Omental fat pad (tissue), 3 donors: ENCODE measurements at regions not wholly inside any gene's neighbourhood (a gene's known extent, or its start where the extent isn't known, plus 50 kb on each side); places are given as distances from the start of the nearest gene placed in this dataset.

Source experiments
- ATAC-seq: fragments of 150-250 bp; one replicate; pipeline ENCODE4 v1.9.1; 2016; ENCODE audit warnings: mild to moderate bottlenecking, moderate library complexity; ENCODE audit not compliant: low FRiP score
- DNase-seq: peaks from one replicate; pipeline ENCODE4 v3.0.0-alpha.2; 2019; ENCODE audit warnings: low spot score
- CTCF ChIP-seq, 3 donors: fragments of 450-650 bp; IDR thresholded peaks; one replicate each; pipeline ENCODE4 v1.5.1; 2016 to 2017; ENCODE audit warnings: antibody characterized with exemption in 3 of 3, mild to moderate bottlenecking in 3 of 3, moderate library complexity in 2 of 3

- DNase-seq (no peak), ATAC-seq (no peak)
- TF ChIP-seq CTCF (IDR thresholded peaks at IDR 0.05): no peak
Observed at GRCh38 chr7:37555528-37555927, 106.9 kb upstream of the ELMO1 start.

- ATAC-seq (no peak), DNase-seq (no peak)
- no peak for TF ChIP-seq CTCF (IDR thresholded peaks at IDR 0.05)
Observed at GRCh38 chr7:37557571-37558209, 109.0 kb upstream of the ELMO1 start.

GRCh38 chr7:37558320-37559096 is 109.8 kb upstream of the ELMO1 start:
- DNase-seq (no peak), ATAC-seq (no peak)
- no peak for TF ChIP-seq CTCF (IDR thresholded peaks at IDR 0.05)

GRCh38 chr7:37570145-37570544 is 113.4 kb upstream of the GPR141 start:
- ATAC-seq (no peak), DNase-seq (no peak)
- TF ChIP-seq CTCF (IDR thresholded peaks at IDR 0.05): no peak

- DNase-seq: no peak
- no peak for TF ChIP-seq CTCF (IDR thresholded peaks at IDR 0.05)
- no peak for ATAC-seq
Observed at GRCh38 chr7:37571806-37572205, 111.8 kb upstream of the GPR141 start.

- ATAC-seq (no peak), DNase-seq (no peak)
- no peak for TF ChIP-seq CTCF (IDR thresholded peaks at IDR 0.05)
Observed at GRCh38 chr7:37577412-37577811, 106.2 kb upstream of the GPR141 start.

GRCh38 chr7:37577901-37578300 is 105.7 kb upstream of the GPR141 start:
- ATAC-seq (no peak), DNase-seq (no peak)
- no peak for TF ChIP-seq CTCF (IDR thresholded peaks at IDR 0.05)
